CD8-positive, alpha-beta memory T cell (primary cell): ENCODE measurements at regions not wholly inside any gene's neighbourhood (a gene's known extent, or its start where the extent isn't known, plus 50 kb on each side); places are given as distances from the start of the nearest gene placed in this dataset.

Source experiments
- CTCF ChIA-PET: fragments of 350-600 bp; sonication (Branson Sonifier 250); formaldehyde crosslinking; loops from one replicate; lab custom pipeline; 2021; ENCODE audit warnings: antibody characterized with exemption; lab: Charles Lee
- POLR2A ChIA-PET: fragments of 350-600 bp; sonication (Branson Sonifier 250); formaldehyde crosslinking; loops from one replicate; lab custom pipeline; 2021; ENCODE audit warnings: antibody characterized with exemption; lab: Charles Lee
- DNase-seq, 5 donors: peaks; one replicate each; pipeline versions ENCODE4 v3.0.0 to v3.0.0-alpha.2; 2020 to 2022; ENCODE audit warnings: mixed read lengths in 1 of 5
- H3K27ac ChIP-seq: one replicate; pipeline ENCODE4 v1.7.0; 2013; ENCODE audit warnings: low read depth, mild to moderate bottlenecking, low read length, moderate library complexity
- H3K27me3 ChIP-seq: 2 replicates; pipeline ENCODE4 v1.7.0; 2013; ENCODE audit warnings: low read length, mild to moderate bottlenecking; ENCODE audit not compliant: insufficient read depth, poor library complexity, severe bottlenecking
- H3K36me3 ChIP-seq: 2 replicates; pipeline ENCODE4 v1.7.0; 2013; ENCODE audit warnings: mild to moderate bottlenecking, low read length, moderate library complexity; ENCODE audit not compliant: insufficient read depth
- H3K4me1 ChIP-seq: 2 replicates; pipeline ENCODE4 v1.7.0; 2013; ENCODE audit warnings: mild to moderate bottlenecking, low read length, moderate library complexity; ENCODE audit not compliant: insufficient read depth
- H3K4me3 ChIP-seq: 2 replicates; pipeline ENCODE4 v1.7.0; 2013; ENCODE audit warnings: mild to moderate bottlenecking, low read length
- H3K9me3 ChIP-seq: 2 replicates; pipeline ENCODE4 v1.7.0; 2013; ENCODE audit warnings: mild to moderate bottlenecking, low read length
- H3K27ac Mint-ChIP-seq, 8 donors: one replicate each; pipeline ENCODE4 v1.8.0; 2020 to 2021; ENCODE audit warnings: mixed read lengths in 8 of 8, mild to moderate bottlenecking in 6 of 8, inconsistent platforms in 3 of 8, moderate library complexity in 3 of 8
- H3K27me3 Mint-ChIP-seq, 2 donors: one replicate each; pipeline ENCODE4 v1.8.0; 2020 to 2021; ENCODE audit warnings: mixed read lengths in 2 of 2, mild to moderate bottlenecking in 1 of 2, moderate library complexity in 1 of 2
- H3K36me3 Mint-ChIP-seq, 3 donors: one replicate each; pipeline ENCODE4 v1.8.0; 2020 to 2021; ENCODE audit warnings: mixed read lengths in 3 of 3, inconsistent platforms in 1 of 3, mild to moderate bottlenecking in 1 of 3
- H3K4me1 Mint-ChIP-seq, 3 donors: one replicate each; pipeline ENCODE4 v1.8.0; 2020 to 2021; ENCODE audit warnings: mixed read lengths in 3 of 3, inconsistent platforms in 1 of 3, mild to moderate bottlenecking in 1 of 3
- H3K4me3 Mint-ChIP-seq, 7 donors: one replicate each; pipeline ENCODE4 v1.8.0; 2020 to 2021; ENCODE audit warnings: mixed read lengths in 7 of 7, mild to moderate bottlenecking in 6 of 7, moderate library complexity in 4 of 7, inconsistent platforms in 2 of 7
- H3K9me3 Mint-ChIP-seq, 5 donors: one replicate each; pipeline ENCODE4 v1.8.0; 2020 to 2022; ENCODE audit warnings: mixed read lengths in 5 of 5, mild to moderate bottlenecking in 3 of 5, moderate library complexity in 2 of 5, inconsistent platforms in 1 of 5

DNA sequence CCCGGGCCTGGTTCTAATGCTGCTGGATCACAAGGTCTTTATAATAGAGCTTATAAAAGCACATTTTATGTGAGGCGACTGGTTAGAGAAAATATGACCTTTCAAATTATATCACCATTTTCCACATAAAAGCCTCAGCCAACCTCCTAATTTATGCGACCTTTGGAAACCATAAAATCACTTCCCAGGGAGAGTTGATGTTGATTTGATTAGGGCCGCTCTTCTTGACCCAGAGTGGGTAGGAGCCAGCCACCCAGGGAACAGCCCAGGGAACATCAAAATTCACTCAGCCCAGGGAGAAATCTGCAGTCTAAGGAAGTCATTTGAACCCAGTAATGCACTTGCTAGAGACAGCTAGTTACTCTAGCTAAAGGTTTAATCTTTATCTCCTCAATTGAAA lies 79.8 kb upstream of the TENT5A start:
- Histone ChIP-seq H3K36me3 (no peaks in the 10 kb centered on the region), H3K9me3 (no peaks in the 10 kb centered on the region), H3K27me3 (no peaks in the 10 kb centered on the region), H3K27ac (no peak overlapping the region), H3K4me1 (no peaks in the 10 kb centered on the region), H3K4me3 (no peak overlapping the region)
- Mint-ChIP-seq H3K4me1 (no peaks in the 10 kb centered on the region), H3K27ac (no peak overlapping the region), H3K36me3 (no peaks in the 10 kb centered on the region), H3K4me3 (no peak overlapping the region), H3K27me3 (peaks cover 0 to 2% of the 10 kb centered on the region in 2 donors), H3K9me3 (peaks cover 0 to 8% (median 2%) of the 10 kb centered on the region in 5 donors)
- no peak for DNase-seq
- ChIA-PET POLR2A (no interaction called here), CTCF (no interaction called here)

DNA sequence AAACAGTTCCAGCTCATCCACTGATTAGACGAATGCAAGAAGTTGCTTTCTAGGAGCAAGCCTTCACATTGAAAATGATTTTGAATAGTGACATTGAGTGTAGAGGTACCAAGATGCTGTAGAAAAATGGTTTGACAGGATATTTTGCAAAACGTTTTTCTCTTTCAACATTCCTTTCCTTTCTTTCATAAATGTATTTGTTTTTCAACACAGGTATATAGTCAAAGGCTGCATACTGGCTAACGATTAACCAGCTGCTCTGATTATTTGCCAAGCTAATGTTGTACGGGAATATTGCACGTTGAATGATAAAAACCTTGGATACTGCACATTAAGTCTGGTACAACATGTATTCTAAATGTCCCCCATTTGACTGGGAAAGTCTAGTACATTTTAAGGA lies 78.8 kb upstream of the TENT5A start:
- no peaks in the 10 kb centered on the region for H3K4me1 ChIP-seq

DNA sequence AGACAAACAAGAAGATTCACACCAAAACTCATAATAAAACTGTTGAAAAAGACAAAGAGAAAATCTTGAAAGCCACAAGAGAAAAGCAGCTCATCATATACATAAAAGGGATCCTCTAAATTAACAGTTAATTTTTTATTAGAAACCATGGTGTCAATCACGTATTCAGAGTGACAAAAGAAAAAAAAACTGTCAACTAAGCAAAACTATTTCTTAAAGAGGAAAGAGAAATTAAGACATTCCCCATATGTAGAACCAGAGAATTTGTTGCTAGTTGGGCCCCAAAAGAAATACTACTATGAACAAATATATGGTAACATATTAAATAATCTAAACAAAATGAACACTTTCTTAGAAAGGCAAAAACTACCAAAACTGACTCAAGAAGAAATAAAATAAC lies 74.3 kb upstream of the TENT5A start:
- POLR2A ChIA-PET: no interaction called here
- peaks cover 0 to 19% (median 8%) of the 10 kb centered on the region in 5 donors for H3K9me3 Mint-ChIP-seq
- H3K27me3 Mint-ChIP-seq: no peaks in the 10 kb centered on the region
- no peak for DNase-seq
- Histone ChIP-seq H3K9me3 (no peaks in the 10 kb centered on the region), H3K4me1 (no peaks in the 10 kb centered on the region), H3K27ac (no peak overlapping the region), H3K4me3 (no peak overlapping the region), H3K36me3 (no peaks in the 10 kb centered on the region), H3K27me3 (no peaks in the 10 kb centered on the region)
- no peak overlapping the region for H3K27ac Mint-ChIP-seq
- CTCF ChIA-PET: no interaction called here
- H3K36me3 Mint-ChIP-seq: no peaks in the 10 kb centered on the region
- no peaks in the 10 kb centered on the region for H3K4me1 Mint-ChIP-seq
- H3K4me3 Mint-ChIP-seq: no peak overlapping the region

More for the DNA sequence above, 78.8 kb upstream of the TENT5A start:
- ChIA-PET CTCF (no interaction called here), POLR2A (no interaction called here)
- Histone ChIP-seq H3K27me3 (no peaks in the 10 kb centered on the region), H3K4me3 (no peak overlapping the region), H3K36me3 (no peaks in the 10 kb centered on the region), H3K9me3 (no peaks in the 10 kb centered on the region), H3K27ac (no peak overlapping the region)
- no peak for DNase-seq
- Mint-ChIP-seq H3K4me1 (no peaks in the 10 kb centered on the region), H3K4me3 (no peak overlapping the region), H3K36me3 (no peaks in the 10 kb centered on the region), H3K9me3 (peaks cover 0 to 11% (median 8%) of the 10 kb centered on the region in 5 donors), H3K27ac (no peak overlapping the region), H3K27me3 (peaks cover 0 to 2% of the 10 kb centered on the region in 2 donors)

DNA sequence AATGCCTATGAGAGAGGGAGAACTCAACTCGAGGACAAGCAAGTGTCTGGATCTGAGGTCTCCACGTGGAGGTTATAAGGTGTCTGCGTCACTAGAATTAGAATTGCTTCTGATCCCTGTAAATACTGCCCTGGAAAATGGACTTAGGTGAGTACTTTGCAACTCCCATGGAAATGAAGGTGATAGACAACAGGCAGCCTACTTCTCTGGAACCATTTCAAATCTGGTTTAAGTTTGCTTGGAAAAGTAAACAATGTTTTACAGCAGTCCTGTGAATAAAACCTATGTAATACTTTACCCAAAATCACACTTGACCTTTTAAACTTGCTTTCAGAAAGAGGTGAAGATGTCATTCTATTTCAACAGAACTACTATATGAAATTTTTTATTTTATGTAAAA lies 70.1 kb upstream of the TENT5A start:
- H3K27ac ChIP-seq: no peak overlapping the region
- no peak overlapping the region for H3K27ac Mint-ChIP-seq
- no peak overlapping the region for H3K4me3 ChIP-seq
- POLR2A ChIA-PET: no interaction called here
- H3K27me3 ChIP-seq: no peaks in the 10 kb centered on the region
- peaks cover 0 to 10% (median 2%) of the 10 kb centered on the region in 3 donors for H3K4me1 Mint-ChIP-seq
- no peak for DNase-seq
- H3K9me3 Mint-ChIP-seq: peaks cover 0 to 15% (median 11%) of the 10 kb centered on the region in 5 donors
- no peaks in the 10 kb centered on the region for H3K4me1 ChIP-seq
- no peaks in the 10 kb centered on the region for H3K36me3 ChIP-seq
- CTCF ChIA-PET: no interaction called here
- peaks cover 0 to 2% of the 10 kb centered on the region in 2 donors for H3K27me3 Mint-ChIP-seq
- H3K4me3 Mint-ChIP-seq: no peak overlapping the region
- H3K36me3 Mint-ChIP-seq: no peaks in the 10 kb centered on the region
- H3K9me3 ChIP-seq: no peaks in the 10 kb centered on the region

DNA sequence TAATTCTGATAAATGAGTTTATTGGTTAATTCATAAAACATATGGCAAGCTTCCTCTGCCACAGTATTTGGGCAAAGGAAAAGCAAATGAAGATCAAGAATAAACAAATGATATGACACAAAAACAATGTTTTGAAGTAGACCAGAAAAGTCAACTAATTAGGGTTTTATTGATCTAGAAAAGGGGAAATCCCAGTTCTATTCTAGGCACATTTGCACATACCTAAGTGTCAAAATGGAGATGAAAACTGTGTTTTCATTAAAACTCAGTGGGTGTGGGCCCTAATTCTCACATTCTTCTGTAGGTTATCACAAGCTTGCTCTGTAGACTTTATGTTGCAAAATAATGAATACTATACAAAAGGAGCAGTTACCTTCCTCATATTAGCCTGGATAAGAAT lies 69.0 kb upstream of the TENT5A start:
- H3K4me3 ChIP-seq: no peak overlapping the region
- Mint-ChIP-seq H3K27me3 (peaks cover 0 to 2% of the 10 kb centered on the region in 2 donors), H3K36me3 (no peaks in the 10 kb centered on the region), H3K27ac (no peak overlapping the region), H3K9me3 (peaks cover 0 to 10% (median 6%) of the 10 kb centered on the region in 5 donors), H3K4me3 (no peak overlapping the region), H3K4me1 (peaks cover 0 to 10% (median 2%) of the 10 kb centered on the region in 3 donors)
- DNase-seq: no peak
- no peaks in the 10 kb centered on the region for H3K4me1 ChIP-seq
- no peaks in the 10 kb centered on the region for H3K9me3 ChIP-seq
- POLR2A ChIA-PET: no interaction called here
- no peaks in the 10 kb centered on the region for H3K36me3 ChIP-seq
- H3K27ac ChIP-seq: no peak overlapping the region
- H3K27me3 ChIP-seq: no peaks in the 10 kb centered on the region
- CTCF ChIA-PET: no interaction called here

DNA sequence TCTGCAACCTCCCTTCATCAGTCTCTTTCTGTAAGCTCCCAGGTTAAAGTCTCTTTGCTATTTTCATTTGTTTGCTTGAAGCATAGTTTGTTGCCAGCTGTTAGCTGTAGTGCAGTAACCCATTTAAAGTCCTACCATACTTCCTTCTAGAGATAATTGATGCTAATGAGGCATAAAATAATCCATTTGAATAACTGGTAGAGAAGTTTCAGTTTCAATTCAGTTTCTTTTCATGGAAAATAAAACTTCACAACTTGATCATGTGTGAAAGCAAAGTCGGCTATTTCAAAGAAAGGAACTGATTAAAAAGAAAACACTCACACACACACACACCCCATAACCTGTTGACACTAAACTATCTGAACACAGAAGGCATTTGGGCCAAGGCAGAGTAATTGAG lies 68.5 kb upstream of the TENT5A start:
- peak overlapping the region in 2 of 7 donors; percentile 1 to 40 for H3K4me3 Mint-ChIP-seq
- DNase-seq: no peak
- ChIA-PET POLR2A (no interaction called here), CTCF (no interaction called here)
- H3K36me3 ChIP-seq: no peaks in the 10 kb centered on the region
- H3K4me3 ChIP-seq: no peak overlapping the region
- peak overlapping the region in 1 of 8 donors; percentile 52 for H3K27ac Mint-ChIP-seq
- peaks cover 0 to 7% (median 2%) of the 10 kb centered on the region in 5 donors for H3K9me3 Mint-ChIP-seq
- peaks cover 0 to 10% (median 2%) of the 10 kb centered on the region in 3 donors for H3K4me1 Mint-ChIP-seq
- peaks cover 0 to 2% of the 10 kb centered on the region in 2 donors for H3K27me3 Mint-ChIP-seq
- no peaks in the 10 kb centered on the region for H3K9me3 ChIP-seq
- no peaks in the 10 kb centered on the region for H3K4me1 ChIP-seq
- no peaks in the 10 kb centered on the region for H3K27me3 ChIP-seq
- H3K36me3 Mint-ChIP-seq: no peaks in the 10 kb centered on the region
- no peak overlapping the region for H3K27ac ChIP-seq

DNA sequence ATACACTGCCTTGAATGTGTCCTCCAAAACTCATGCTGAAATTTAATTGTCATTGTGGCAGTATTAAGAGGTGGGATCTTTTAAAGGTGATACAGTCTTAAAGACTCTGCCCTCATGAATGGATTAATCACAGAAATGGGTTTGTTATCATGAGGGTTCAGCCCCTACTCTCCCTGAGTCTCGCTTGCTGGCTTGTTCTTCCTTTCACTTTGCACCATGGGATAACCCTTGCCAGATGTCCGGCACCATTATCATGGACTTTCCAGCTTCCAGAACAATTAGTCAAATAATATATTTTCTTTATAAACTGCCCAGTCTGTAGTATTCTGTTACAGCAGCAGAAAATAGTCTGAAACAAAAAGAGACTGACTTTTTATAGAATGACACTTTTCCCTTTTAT lies 67.9 kb upstream of the TENT5A start:
- Histone ChIP-seq H3K27ac (no peak overlapping the region), H3K27me3 (no peaks in the 10 kb centered on the region), H3K4me3 (no peak overlapping the region), H3K4me1 (no peaks in the 10 kb centered on the region), H3K9me3 (no peaks in the 10 kb centered on the region), H3K36me3 (no peaks in the 10 kb centered on the region)
- Mint-ChIP-seq H3K27me3 (peaks cover 0 to 2% of the 10 kb centered on the region in 2 donors), H3K27ac (peak overlapping the region in 1 of 8 donors; percentile 87), H3K36me3 (no peaks in the 10 kb centered on the region), H3K4me1 (peaks cover 0 to 10% (median 2%) of the 10 kb centered on the region in 3 donors), H3K4me3 (peak overlapping the region in 2 of 7 donors; percentile 43 to 46), H3K9me3 (peaks cover 0 to 3% (median 0%) of the 10 kb centered on the region in 5 donors)
- no peak for DNase-seq
- ChIA-PET POLR2A (no interaction called here), CTCF (no interaction called here)

DNA sequence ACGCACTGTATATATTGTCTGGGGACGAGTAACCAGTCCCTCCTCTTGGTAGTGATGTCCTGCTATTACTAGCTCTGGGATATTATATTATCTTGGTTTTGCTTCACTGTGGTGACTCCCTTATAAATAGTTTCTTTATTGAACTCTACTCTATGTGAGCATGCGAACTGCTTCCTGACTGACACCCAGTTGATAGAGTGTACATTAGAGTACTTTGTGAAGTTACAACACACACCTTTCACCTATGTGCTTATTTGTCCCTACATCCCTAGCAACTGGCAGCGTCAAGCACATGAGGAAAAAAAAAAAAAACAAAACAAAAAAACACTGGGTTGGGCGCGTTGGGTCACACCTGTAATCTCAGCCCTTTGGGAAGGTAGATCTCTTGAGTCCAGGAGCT lies 67.3 kb upstream of the TENT5A start:
- Mint-ChIP-seq H3K27ac (no peak overlapping the region), H3K4me1 (peaks cover 0 to 10% (median 2%) of the 10 kb centered on the region in 3 donors), H3K9me3 (peaks cover 0 to 3% (median 0%) of the 10 kb centered on the region in 5 donors), H3K4me3 (no peak overlapping the region), H3K36me3 (no peaks in the 10 kb centered on the region), H3K27me3 (peaks cover 0 to 2% of the 10 kb centered on the region in 2 donors)
- Histone ChIP-seq H3K4me1 (no peaks in the 10 kb centered on the region), H3K27me3 (no peaks in the 10 kb centered on the region), H3K4me3 (no peak overlapping the region), H3K9me3 (no peaks in the 10 kb centered on the region), H3K36me3 (no peaks in the 10 kb centered on the region), H3K27ac (no peak overlapping the region)
- POLR2A ChIA-PET: no interaction called here
- no peak for DNase-seq
- CTCF ChIA-PET: no interaction called here
